GM12878 (cell line): ENCODE measurements at regions not wholly inside any gene's neighbourhood (a gene's known extent, or its start where the extent isn't known, plus 50 kb on each side); places are given as distances from the start of the nearest gene placed in this dataset.

Experiments used
- ATAC-seq: fragments of 200-7000 bp; cut with Tn5 transposase; 3 replicates; pipeline ENCODE4 v1.9.1; 2020; ENCODE audit warnings: mild to moderate bottlenecking, moderate library complexity
- BruUV-seq: library from RNA; stranded (reverse); fragments of 400-500 nt; replicated peaks from 2 replicates; lab custom pipeline; 2021; lab: Mats Ljungman, UMichigan
- CTCF ChIA-PET: fragments of 300-600 bp; sonication (Branson Sonifier 250); formaldehyde crosslinking; extraction: SDS; loops from one replicate; lab custom pipeline; 2021; ENCODE audit warnings: inconsistent platforms; lab: Yijun Ruan, JAX
- POLR2A ChIA-PET: fragments of 350-600 bp; formaldehyde crosslinking; extraction: SDS; loops from one replicate; lab custom pipeline; 2021; ENCODE audit warnings: inconsistent platforms; lab: Charles Lee
- RAD21 ChIA-PET: fragments of 300-600 bp; sonication (Branson Sonifier 250); formaldehyde crosslinking; loops from one replicate; lab custom pipeline; 2023; ENCODE audit warnings: antibody characterized with exemption; ENCODE audit not compliant: unreplicated experiment; lab: Charles Lee
- SMC1A ChIA-PET: fragments of 300-600 bp; sonication (Branson Sonifier 250); formaldehyde crosslinking; loops from one replicate; lab custom pipeline; 2023; ENCODE audit not compliant: unreplicated experiment, uncharacterized antibody; lab: Charles Lee
- DNase-seq: peaks from one replicate; pipeline ENCODE4 v3.0.0-alpha.2; 2011; ENCODE audit warnings: low read depth, low spot score
- FAIRE-seq: peaks from 3 replicates; lab custom pipeline; 2011; peaks lifted over from hg19 to GRCh38; lab: Jason Lieb, UNC
- H2AFZ ChIP-seq: 2 replicates; pipeline ENCODE4 v1.6.0; 2011; ENCODE audit warnings: low read depth, low read length, control low read depth; ENCODE audit not compliant: control insufficient read depth
- H3K27ac ChIP-seq: 2 replicates; pipeline ENCODE4 v1.5.1; 2011; ENCODE audit warnings: control low read depth; ENCODE audit not compliant: control insufficient read depth, insufficient read depth
- H3K27me3 ChIP-seq, 2 experiments: replicated peaks in 1 of 2; 2 replicates each; pipeline versions ENCODE4 v1.6.0 to v1.6.1; 2011; ENCODE audit warnings: low read length in 1 of 2; ENCODE audit not compliant: control insufficient read depth in 2 of 2, insufficient read depth in 2 of 2
- H3K36me3 ChIP-seq, 2 experiments: 2 replicates each; pipeline ENCODE4 v1.5.1; 2011; ENCODE audit warnings: low read length in 1 of 2; ENCODE audit not compliant: control insufficient read depth in 2 of 2, insufficient read depth in 2 of 2
- H3K4me1 ChIP-seq: 2 replicates; pipeline ENCODE4 v1.6.1; 2011; ENCODE audit warnings: mild to moderate bottlenecking, low read length, moderate library complexity, mixed read lengths; ENCODE audit not compliant: control insufficient read depth, insufficient read depth
- H3K4me2 ChIP-seq: 2 replicates; pipeline ENCODE4 v1.6.0; 2011; ENCODE audit warnings: control low read depth; ENCODE audit not compliant: control insufficient read depth, insufficient read depth
- H3K4me3 ChIP-seq: fragments of 200-600 bp; sonication (generic); 2 replicates; pipeline ENCODE4 v1.5.1; 2016
- H3K79me2 ChIP-seq: 2 replicates; pipeline ENCODE4 v1.6.0; 2011; ENCODE audit warnings: low read length; ENCODE audit not compliant: control insufficient read depth, insufficient read depth
- H3K9ac ChIP-seq: 2 replicates; pipeline ENCODE4 v1.8.0; 2011; ENCODE audit warnings: low read length, control low read depth, mixed read lengths; ENCODE audit not compliant: control insufficient read depth, insufficient read depth
- H3K9me3 ChIP-seq: replicated peaks from 3 replicates; pipeline ENCODE4 v1.5.1; 2011; ENCODE audit warnings: mild to moderate bottlenecking, low read length; ENCODE audit not compliant: control insufficient read depth, insufficient read depth
- H4K20me1 ChIP-seq: 2 replicates; pipeline ENCODE4 v1.6.0; 2011; ENCODE audit not compliant: control insufficient read depth, insufficient read depth
- CEBPB ChIP-seq, 2 experiments: fragments of 150-350 bp in 1 of 2; IDR thresholded peaks; 2 replicates each; pipeline ENCODE4 v1.6.1; 2012 to 2014; ENCODE audit warnings: low read depth in 2 of 2, low read length in 2 of 2, borderline replicate concordance in 1 of 2, inconsistent platforms in 1 of 2
- IKZF2 ChIP-seq, 2 experiments: fragments of 450-650 bp; IDR thresholded peaks; 2 replicates each; pipeline ENCODE4 v1.6.1; 2017; ENCODE audit warnings: mild to moderate bottlenecking in 2 of 2, moderate library complexity in 2 of 2
- IRF4 ChIP-seq: IDR thresholded peaks from 2 replicates; pipeline ENCODE4 v1.6.1; 2011; ENCODE audit warnings: low read depth, low read length
- PML ChIP-seq: IDR thresholded peaks from 2 replicates; pipeline ENCODE4 v1.6.1; 2012; ENCODE audit warnings: low read length, inconsistent platforms
- POLR2AphosphoS5 ChIP-seq: IDR thresholded peaks from 2 replicates; pipeline ENCODE4 v1.6.1; 2011; ENCODE audit warnings: mild to moderate bottlenecking, low read length, inconsistent platforms
- POU2F2 ChIP-seq: IDR thresholded peaks from 3 replicates; pipeline ENCODE4 v1.6.1; 2011; ENCODE audit warnings: low read depth, mild to moderate bottlenecking, low read length, borderline replicate concordance
- RFX5 ChIP-seq: IDR thresholded peaks from 2 replicates; pipeline ENCODE4 v1.6.1; 2011; ENCODE audit warnings: low read depth, low read length, improper control_type of control experiment
- ZNF24 ChIP-seq: fragments of 450-650 bp; IDR thresholded peaks from 2 replicates; pipeline ENCODE4 v1.6.1; 2017; ENCODE audit warnings: antibody characterized with exemption, mild to moderate bottlenecking
- ZNF622 ChIP-seq: fragments of 450-650 bp; IDR thresholded peaks from 2 replicates; pipeline ENCODE4 v1.6.1; 2017; ENCODE audit warnings: mild to moderate bottlenecking, inconsistent platforms
- WGBS: methylation state at CpG from one replicate; pipeline ENCODE4 v1.1.6; 2016; ENCODE audit warnings: low lambda C conversion rate; ENCODE audit not compliant: insufficient replicate concordance, insufficient coverage; ENCODE audit errors: missing lambda C conversion rate; 5-methylcytosine and 5-hydroxymethylcytosine counted together
- in situ Hi-C: fragments of 300-500 bp; cut with MboI; formaldehyde crosslinking; loops from 9 replicates; pipeline ENCODE4 v1.14.3; 2018; ENCODE audit warnings: mixed read lengths
- intact Hi-C: fragments of 100-400 bp; cut with micrococcal nuclease; formaldehyde crosslinking; loops from one replicate; pipeline ENCODE4 v1.14.2; 2022; ENCODE audit not compliant: unreplicated experiment
- TF ChIP-seq, protein P1 (sequence below): IDR thresholded peaks from 2 replicates; pipeline ENCODE4 v1.6.1; 2011; ENCODE audit warnings: borderline replicate concordance, low read depth, mild to moderate bottlenecking, moderate library complexity, mixed read lengths, low read length; ENCODE audit not compliant: insufficient read depth; ENCODE audit errors: extremely low read length
- TF ChIP-seq, protein P2 (sequence below): fragments of 450-650 bp; IDR thresholded peaks from 2 replicates; pipeline ENCODE4 v1.6.1; 2017; ENCODE audit warnings: antibody characterized with exemption, mild to moderate bottlenecking, moderate library complexity
- TF ChIP-seq, protein P3 (sequence below): IDR thresholded peaks from 2 replicates; pipeline ENCODE4 v1.6.1; 2012; ENCODE audit warnings: improper control_type of control experiment, low read depth, low read length; ENCODE audit not compliant: insufficient replicate concordance
- TF ChIP-seq, protein P4 (sequence below): IDR thresholded peaks from 2 replicates; pipeline ENCODE4 v1.6.1; 2012; ENCODE audit warnings: low read length, inconsistent platforms
- TF ChIP-seq, protein P5 (sequence below): IDR thresholded peaks from 2 replicates; pipeline ENCODE4 v1.6.1; 2011; ENCODE audit warnings: low read depth, mild to moderate bottlenecking, low read length, moderate library complexity, borderline replicate concordance; ENCODE audit errors: extremely low read depth

DNA sequence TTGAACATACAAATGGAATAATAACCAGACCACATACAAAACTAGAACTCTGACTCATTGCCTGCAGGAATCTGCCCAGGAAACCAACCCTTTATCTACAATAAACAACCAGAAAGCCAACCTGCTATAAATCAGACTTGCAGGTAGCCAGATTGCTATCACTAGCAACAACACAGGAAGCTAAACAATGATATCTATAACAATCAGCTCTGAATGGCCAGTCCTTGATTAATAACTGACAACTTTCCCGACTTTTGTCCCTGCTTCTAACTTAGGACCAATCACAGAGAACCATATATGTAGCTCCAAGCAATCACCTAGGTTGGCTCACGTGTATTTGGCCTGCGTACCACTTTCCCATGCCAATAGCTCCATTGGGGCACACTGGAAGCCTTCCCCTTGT lies 470.8 kb downstream of the RIT2 start:
- intact Hi-C loops, result no loop called here
- FAIRE-seq (no peak), DNase-seq (no peak), ATAC-seq (no peak)
- ChIA-PET CTCF (interaction anchor here (0.7 to 0.9 kb wide), 2 partner anchors 42 to 411 kb away, joined by 3 read pairs; no protein-coding TSS in a partner anchor), POLR2A (no interaction called here), SMC1A (no interaction called here), RAD21 (no interaction called here)
- no peaks in the 10 kb centered on the region for H3K9me3 ChIP-seq
- no peaks in the 10 kb centered on the region for H4K20me1 ChIP-seq
- no peaks in the 10 kb centered on the region for H3K36me3 ChIP-seq
- H3K4me1 ChIP-seq, result no peaks in the 10 kb centered on the region
- 30% methylated on average over 3 of the region's 3 CpGs for WGBS
- in situ Hi-C loops, result no loop called here
- BruUV-seq, result no TSS peak
- H3K4me3 ChIP-seq, result no peak overlapping the region
- no peak overlapping the region for H3K27ac ChIP-seq
- no peaks in the 10 kb centered on the region for H3K79me2 ChIP-seq
- H2AFZ ChIP-seq, result no peak overlapping the region
- H3K4me2 ChIP-seq, result no peak overlapping the region
- H3K9ac ChIP-seq, result no peak overlapping the region
- no peaks in the 10 kb centered on the region for H3K27me3 ChIP-seq
- TF ChIP-seq IRF4 (no peak), RFX5 (no peak), CEBPB (IDR thresholded peaks at IDR 0.05; ENCODE audit: borderline replicate concordance in 1 of 2, low read depth in 2 of 2, low read length in 2 of 2) (no peak), IKZF2 (IDR thresholded peaks at IDR 0.05) (no peak), POU2F2 (no peak), POLR2AphosphoS5 (no peak), ZNF622 (no peak), ZNF24 (no peak), PML (no peak)
- TF ChIP-seq, protein P1, sequence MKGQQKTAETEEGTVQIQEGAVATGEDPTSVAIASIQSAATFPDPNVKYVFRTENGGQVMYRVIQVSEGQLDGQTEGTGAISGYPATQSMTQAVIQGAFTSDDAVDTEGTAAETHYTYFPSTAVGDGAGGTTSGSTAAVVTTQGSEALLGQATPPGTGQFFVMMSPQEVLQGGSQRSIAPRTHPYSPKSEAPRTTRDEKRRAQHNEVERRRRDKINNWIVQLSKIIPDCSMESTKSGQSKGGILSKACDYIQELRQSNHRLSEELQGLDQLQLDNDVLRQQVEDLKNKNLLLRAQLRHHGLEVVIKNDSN, result no peak
- TF ChIP-seq, protein P2, sequence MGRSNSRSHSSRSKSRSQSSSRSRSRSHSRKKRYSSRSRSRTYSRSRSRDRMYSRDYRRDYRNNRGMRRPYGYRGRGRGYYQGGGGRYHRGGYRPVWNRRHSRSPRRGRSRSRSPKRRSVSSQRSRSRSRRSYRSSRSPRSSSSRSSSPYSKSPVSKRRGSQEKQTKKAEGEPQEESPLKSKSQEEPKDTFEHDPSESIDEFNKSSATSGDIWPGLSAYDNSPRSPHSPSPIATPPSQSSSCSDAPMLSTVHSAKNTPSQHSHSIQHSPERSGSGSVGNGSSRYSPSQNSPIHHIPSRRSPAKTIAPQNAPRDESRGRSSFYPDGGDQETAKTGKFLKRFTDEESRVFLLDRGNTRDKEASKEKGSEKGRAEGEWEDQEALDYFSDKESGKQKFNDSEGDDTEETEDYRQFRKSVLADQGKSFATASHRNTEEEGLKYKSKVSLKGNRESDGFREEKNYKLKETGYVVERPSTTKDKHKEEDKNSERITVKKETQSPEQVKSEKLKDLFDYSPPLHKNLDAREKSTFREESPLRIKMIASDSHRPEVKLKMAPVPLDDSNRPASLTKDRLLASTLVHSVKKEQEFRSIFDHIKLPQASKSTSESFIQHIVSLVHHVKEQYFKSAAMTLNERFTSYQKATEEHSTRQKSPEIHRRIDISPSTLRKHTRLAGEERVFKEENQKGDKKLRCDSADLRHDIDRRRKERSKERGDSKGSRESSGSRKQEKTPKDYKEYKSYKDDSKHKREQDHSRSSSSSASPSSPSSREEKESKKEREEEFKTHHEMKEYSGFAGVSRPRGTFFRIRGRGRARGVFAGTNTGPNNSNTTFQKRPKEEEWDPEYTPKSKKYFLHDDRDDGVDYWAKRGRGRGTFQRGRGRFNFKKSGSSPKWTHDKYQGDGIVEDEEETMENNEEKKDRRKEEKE, result no peak
- TF ChIP-seq, protein P3, sequence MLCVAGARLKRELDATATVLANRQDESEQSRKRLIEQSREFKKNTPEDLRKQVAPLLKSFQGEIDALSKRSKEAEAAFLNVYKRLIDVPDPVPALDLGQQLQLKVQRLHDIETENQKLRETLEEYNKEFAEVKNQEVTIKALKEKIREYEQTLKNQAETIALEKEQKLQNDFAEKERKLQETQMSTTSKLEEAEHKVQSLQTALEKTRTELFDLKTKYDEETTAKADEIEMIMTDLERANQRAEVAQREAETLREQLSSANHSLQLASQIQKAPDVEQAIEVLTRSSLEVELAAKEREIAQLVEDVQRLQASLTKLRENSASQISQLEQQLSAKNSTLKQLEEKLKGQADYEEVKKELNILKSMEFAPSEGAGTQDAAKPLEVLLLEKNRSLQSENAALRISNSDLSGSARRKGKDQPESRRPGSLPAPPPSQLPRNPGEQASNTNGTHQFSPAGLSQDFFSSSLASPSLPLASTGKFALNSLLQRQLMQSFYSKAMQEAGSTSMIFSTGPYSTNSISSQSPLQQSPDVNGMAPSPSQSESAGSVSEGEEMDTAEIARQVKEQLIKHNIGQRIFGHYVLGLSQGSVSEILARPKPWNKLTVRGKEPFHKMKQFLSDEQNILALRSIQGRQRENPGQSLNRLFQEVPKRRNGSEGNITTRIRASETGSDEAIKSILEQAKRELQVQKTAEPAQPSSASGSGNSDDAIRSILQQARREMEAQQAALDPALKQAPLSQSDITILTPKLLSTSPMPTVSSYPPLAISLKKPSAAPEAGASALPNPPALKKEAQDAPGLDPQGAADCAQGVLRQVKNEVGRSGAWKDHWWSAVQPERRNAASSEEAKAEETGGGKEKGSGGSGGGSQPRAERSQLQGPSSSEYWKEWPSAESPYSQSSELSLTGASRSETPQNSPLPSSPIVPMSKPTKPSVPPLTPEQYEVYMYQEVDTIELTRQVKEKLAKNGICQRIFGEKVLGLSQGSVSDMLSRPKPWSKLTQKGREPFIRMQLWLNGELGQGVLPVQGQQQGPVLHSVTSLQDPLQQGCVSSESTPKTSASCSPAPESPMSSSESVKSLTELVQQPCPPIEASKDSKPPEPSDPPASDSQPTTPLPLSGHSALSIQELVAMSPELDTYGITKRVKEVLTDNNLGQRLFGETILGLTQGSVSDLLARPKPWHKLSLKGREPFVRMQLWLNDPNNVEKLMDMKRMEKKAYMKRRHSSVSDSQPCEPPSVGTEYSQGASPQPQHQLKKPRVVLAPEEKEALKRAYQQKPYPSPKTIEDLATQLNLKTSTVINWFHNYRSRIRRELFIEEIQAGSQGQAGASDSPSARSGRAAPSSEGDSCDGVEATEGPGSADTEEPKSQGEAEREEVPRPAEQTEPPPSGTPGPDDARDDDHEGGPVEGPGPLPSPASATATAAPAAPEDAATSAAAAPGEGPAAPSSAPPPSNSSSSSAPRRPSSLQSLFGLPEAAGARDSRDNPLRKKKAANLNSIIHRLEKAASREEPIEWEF, result no peak
- TF ChIP-seq, protein P4, sequence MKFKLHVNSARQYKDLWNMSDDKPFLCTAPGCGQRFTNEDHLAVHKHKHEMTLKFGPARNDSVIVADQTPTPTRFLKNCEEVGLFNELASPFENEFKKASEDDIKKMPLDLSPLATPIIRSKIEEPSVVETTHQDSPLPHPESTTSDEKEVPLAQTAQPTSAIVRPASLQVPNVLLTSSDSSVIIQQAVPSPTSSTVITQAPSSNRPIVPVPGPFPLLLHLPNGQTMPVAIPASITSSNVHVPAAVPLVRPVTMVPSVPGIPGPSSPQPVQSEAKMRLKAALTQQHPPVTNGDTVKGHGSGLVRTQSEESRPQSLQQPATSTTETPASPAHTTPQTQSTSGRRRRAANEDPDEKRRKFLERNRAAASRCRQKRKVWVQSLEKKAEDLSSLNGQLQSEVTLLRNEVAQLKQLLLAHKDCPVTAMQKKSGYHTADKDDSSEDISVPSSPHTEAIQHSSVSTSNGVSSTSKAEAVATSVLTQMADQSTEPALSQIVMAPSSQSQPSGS, result no peak
- TF ChIP-seq, protein P5, sequence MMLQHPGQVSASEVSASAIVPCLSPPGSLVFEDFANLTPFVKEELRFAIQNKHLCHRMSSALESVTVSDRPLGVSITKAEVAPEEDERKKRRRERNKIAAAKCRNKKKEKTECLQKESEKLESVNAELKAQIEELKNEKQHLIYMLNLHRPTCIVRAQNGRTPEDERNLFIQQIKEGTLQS, result no peak
